T-helper 2 cell (primary cell): ENCODE measurements at regions not wholly inside any gene's neighbourhood (a gene's known extent, or its start where the extent isn't known, plus 50 kb on each side); places are given as distances from the start of the nearest gene placed in this dataset.
"Not testable (repeated sequence)": the region's sequence is repeated elsewhere in the genome, so short reads cannot be mapped to it uniquely, and the experiment has no call there.

Experiments used
- DNase-seq, 5 experiments: peaks; one replicate each; pipeline versions ENCODE4 v3.0.0 to v3.0.0-alpha.2; 2012 to 2022

- DNase-seq: not testable (repeated sequence)
Measured at GRCh38 chr16:29294951-29295795, 111.3 kb downstream of the NPIPB11 start.

- not testable (repeated sequence) for DNase-seq
Measured at GRCh38 chr16:29294400-29294933, 112.0 kb downstream of the NPIPB11 start.

GRCh38 chr16:29293545-29293944, 113.0 kb downstream of the NPIPB11 start:
- not testable (repeated sequence) for DNase-seq

- DNase-seq: not testable (repeated sequence)
Measured at GRCh38 chr16:29292952-29293471, 113.5 kb downstream of the NPIPB11 start.

- peak in 1 of 5 experiments; percentile 59 for DNase-seq
Measured at GRCh38 chr16:29291329-29292271, 114.9 kb downstream of the NPIPB11 start.

- DNase-seq: peak in 3 of 5 experiments; percentile 27 to 51 (median 33)
Measured at GRCh38 chr16:29290631-29291247, 115.8 kb downstream of the NPIPB11 start.

GRCh38 chr16:29289516-29290239, 116.8 kb downstream of the NPIPB11 start:
- not testable (repeated sequence) for DNase-seq

- not testable (repeated sequence) for DNase-seq
Measured at GRCh38 chr16:29288711-29289474, 117.6 kb downstream of the NPIPB11 start.

GRCh38 chr16:29287871-29288535, 118.5 kb downstream of the NPIPB11 start:
- not testable (repeated sequence) for DNase-seq

GRCh38 chr16:29287246-29287645, 119.3 kb downstream of the NPIPB11 start:
- DNase-seq: not testable (repeated sequence)

GRCh38 chr16:29286796-29287195, 119.7 kb downstream of the NPIPB11 start:
- not testable (repeated sequence) for DNase-seq

- DNase-seq: not testable (repeated sequence)
Measured at GRCh38 chr16:29286161-29286560, 120.3 kb downstream of the NPIPB11 start.

- not testable (repeated sequence) for DNase-seq
Measured at GRCh38 chr16:29285151-29285885, 121.2 kb downstream of the NPIPB11 start.

- DNase-seq: not testable (repeated sequence)
Measured at GRCh38 chr16:29284723-29285122, 121.8 kb downstream of the NPIPB11 start.

GRCh38 chr16:29284159-29284558, 122.4 kb downstream of the NPIPB11 start:
- DNase-seq: not testable (repeated sequence)

GRCh38 chr16:29278097-29278871, 128.2 kb downstream of the NPIPB11 start:
- DNase-seq: not testable (repeated sequence)

GRCh38 chr16:29276446-29276845, 130.1 kb downstream of the NPIPB11 start:
- not testable (repeated sequence) for DNase-seq
